SU-DHL-6 (cell line): ENCODE measurements at regions not wholly inside any gene's neighbourhood (a gene's known extent, or its start where the extent isn't known, plus 50 kb on each side); places are given as distances from the start of the nearest gene placed in this dataset.

Experiments used
- EZH2phosphoT487 ChIP-seq: fragments of 200-600 bp; sonication (generic), shearing (Covaris generic); conservative IDR thresholded peaks from 2 replicates; pipeline ENCODE4 v1.6.1; 2018; ENCODE audit warnings: mild to moderate bottlenecking, antibody characterized with exemption, low read length, moderate library complexity, mixed read lengths
- TF ChIP-seq, protein P1 (sequence below): fragments of 200-600 bp; sonication (generic); IDR thresholded peaks from one replicate; pipeline ENCODE4 v1.5.1; 2017; ENCODE audit warnings: antibody characterized with exemption, mild to moderate bottlenecking, low read length, moderate library complexity; ENCODE audit not compliant: insufficient read depth, poor library complexity, severe bottlenecking

GRCh38 chr1:213686983-213687382 lies 300.8 kb upstream of the PROX1 start:
- TF ChIP-seq, protein P1, sequence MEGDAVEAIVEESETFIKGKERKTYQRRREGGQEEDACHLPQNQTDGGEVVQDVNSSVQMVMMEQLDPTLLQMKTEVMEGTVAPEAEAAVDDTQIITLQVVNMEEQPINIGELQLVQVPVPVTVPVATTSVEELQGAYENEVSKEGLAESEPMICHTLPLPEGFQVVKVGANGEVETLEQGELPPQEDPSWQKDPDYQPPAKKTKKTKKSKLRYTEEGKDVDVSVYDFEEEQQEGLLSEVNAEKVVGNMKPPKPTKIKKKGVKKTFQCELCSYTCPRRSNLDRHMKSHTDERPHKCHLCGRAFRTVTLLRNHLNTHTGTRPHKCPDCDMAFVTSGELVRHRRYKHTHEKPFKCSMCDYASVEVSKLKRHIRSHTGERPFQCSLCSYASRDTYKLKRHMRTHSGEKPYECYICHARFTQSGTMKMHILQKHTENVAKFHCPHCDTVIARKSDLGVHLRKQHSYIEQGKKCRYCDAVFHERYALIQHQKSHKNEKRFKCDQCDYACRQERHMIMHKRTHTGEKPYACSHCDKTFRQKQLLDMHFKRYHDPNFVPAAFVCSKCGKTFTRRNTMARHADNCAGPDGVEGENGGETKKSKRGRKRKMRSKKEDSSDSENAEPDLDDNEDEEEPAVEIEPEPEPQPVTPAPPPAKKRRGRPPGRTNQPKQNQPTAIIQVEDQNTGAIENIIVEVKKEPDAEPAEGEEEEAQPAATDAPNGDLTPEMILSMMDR, result no peak
- no peak for TF ChIP-seq EZH2phosphoT487
